Astrocyte of the spinal cord (primary cell): ENCODE measurements at regions not wholly inside any gene's neighbourhood (a gene's known extent, or its start where the extent isn't known, plus 50 kb on each side); places are given as distances from the start of the nearest gene placed in this dataset.

ENCODE experiments used
- DNase-seq: peaks from one replicate; pipeline ENCODE4 v3.0.0; 2011; ENCODE audit warnings: low read depth, low spot score
- H3K4me3 ChIP-seq: 2 replicates; pipeline ENCODE4 v1.5.1; 2011; ENCODE audit warnings: low read depth, mild to moderate bottlenecking, low read length, moderate library complexity
- CTCF ChIP-seq: IDR thresholded peaks from 2 replicates; pipeline ENCODE4 v1.5.1; 2012; ENCODE audit warnings: low read depth, mild to moderate bottlenecking, low read length, inconsistent platforms
- in situ Hi-C: cut with HindIII; loops from 2 replicates; pipeline ENCODE4 v1.10.0; 2017; ENCODE audit warnings: low sequenced_read_pairs

GRCh38 chr12:90253674-90254181 lies 545.1 kb upstream of the ATP2B1 start:
- in situ Hi-C loops, result no loop called here
- DNase-seq, result peak; percentile 96
- H3K4me3 ChIP-seq, result no peak overlapping the region
- peak; percentile 37 for TF ChIP-seq CTCF

GRCh38 chr12:90253136-90253535 lies 544.5 kb upstream of the ATP2B1 start:
- in situ Hi-C loops, result no loop called here
- no peak for TF ChIP-seq CTCF
- no peak overlapping the region for H3K4me3 ChIP-seq
- no peak for DNase-seq

- TF ChIP-seq CTCF, result no peak
- no peak overlapping the region for H3K4me3 ChIP-seq
- in situ Hi-C loops, result no loop called here
- peak; percentile 58 for DNase-seq
Observed at GRCh38 chr12:90250766-90251165, 542.1 kb upstream of the ATP2B1 start.

- DNase-seq, result no peak
- no peak overlapping the region for H3K4me3 ChIP-seq
- no peak for TF ChIP-seq CTCF
- in situ Hi-C loops, result no loop called here
Observed at GRCh38 chr12:90250042-90250441, 541.4 kb upstream of the ATP2B1 start.

GRCh38 chr12:90246688-90247087 lies 538.0 kb upstream of the ATP2B1 start:
- no peak for TF ChIP-seq CTCF
- in situ Hi-C loops, result no loop called here
- DNase-seq, result no peak
- H3K4me3 ChIP-seq, result no peak overlapping the region

- DNase-seq, result no peak
- TF ChIP-seq CTCF, result no peak
- H3K4me3 ChIP-seq, result no peak overlapping the region
- in situ Hi-C loops, result no loop called here
Observed at GRCh38 chr12:90245391-90245790, 536.8 kb upstream of the ATP2B1 start.

GRCh38 chr12:90244232-90244631 lies 535.6 kb upstream of the ATP2B1 start:
- no peak overlapping the region for H3K4me3 ChIP-seq
- DNase-seq, result no peak
- in situ Hi-C loops, result no loop called here
- TF ChIP-seq CTCF, result no peak
